ENCODE measurements at regions not wholly inside any gene's neighbourhood (a gene's known extent, or its start where the extent isn't known, plus 50 kb on each side); places are given as distances from the start of the nearest gene placed in this dataset.

DNA sequence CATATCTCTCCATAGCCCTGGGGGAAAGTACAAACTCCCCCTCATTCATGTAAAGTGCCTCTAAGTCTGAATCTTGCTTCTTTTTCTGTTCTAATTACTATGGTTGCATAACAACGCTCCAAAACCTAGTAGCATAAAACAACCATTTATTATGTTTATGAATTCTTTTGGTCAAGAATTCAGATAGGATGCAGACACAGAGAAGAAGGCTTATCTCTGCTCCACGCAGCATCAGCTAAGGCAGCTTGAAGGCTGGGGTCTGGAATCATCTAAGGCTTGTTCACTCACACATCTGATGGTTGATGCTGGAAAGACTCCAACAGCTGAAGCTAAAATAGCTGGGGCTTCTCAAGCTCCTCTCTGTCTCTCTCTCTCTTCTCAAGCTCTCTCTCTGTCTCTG, 564.5 kb downstream of the ZNF674 start (continued):
- TF ChIP-seq PRDM4 (tag by site-specific recombination; IDR thresholded peaks at IDR 0.05), result no peak
- no peak for TF ChIP-seq GLIS2 (tag by site-specific recombination; IDR thresholded peaks at IDR 0.05)
- no peak for TF ChIP-seq TRIM28 (IDR thresholded peaks at IDR 0.05; ENCODE audit: borderline replicate concordance, low read length)

DNA sequence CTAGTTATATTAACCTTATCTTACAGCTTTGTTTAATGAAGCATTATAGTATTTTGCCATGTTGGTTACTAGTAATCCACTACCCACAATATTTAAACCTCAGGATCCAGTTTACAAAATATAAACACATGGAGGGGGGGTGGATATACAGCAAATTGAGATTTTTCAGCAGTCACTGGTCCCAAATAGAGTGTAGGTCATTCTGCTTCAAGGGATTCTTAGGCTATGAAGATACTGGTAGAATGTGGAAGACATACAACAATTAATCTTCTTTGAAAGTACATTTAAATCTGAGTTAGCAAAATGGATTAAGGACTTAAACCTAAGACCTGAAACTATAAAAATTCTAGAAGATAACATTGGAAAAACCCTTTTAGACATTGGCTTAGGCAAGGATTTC, 569.6 kb downstream of the ZNF674 start:
- H3K36me3 ChIP-seq (ENCODE audit: control insufficient read depth in 2 of 2, insufficient read depth in 1 of 2, low read length in 2 of 2), result no peaks in the 10 kb centered on the region
- H3K9me3 ChIP-seq (ENCODE audit: control insufficient read depth, insufficient read depth, low read depth, low read length), result no peaks in the 10 kb centered on the region
- ChIA-PET CTCF (interaction anchor here (0.6 kb wide), 1 partner anchor 34 kb away, joined by 3 read pairs; no protein-coding TSS in a partner anchor), POLR2A (no interaction called here)
- TF ChIP-seq YY1 (tag by site-specific recombination; IDR thresholded peaks at IDR 0.05) (no peak), ZNF785 (tag by site-specific recombination; IDR thresholded peaks at IDR 0.05) (no peak), ZNF529 (tag by site-specific recombination; IDR thresholded peaks at IDR 0.05; ENCODE audit: insufficient replicate concordance) (no peak), ZBTB20 (tag by site-specific recombination; IDR thresholded peaks at IDR 0.05) (no peak), ZNF404 (tag by site-specific recombination; IDR thresholded peaks at IDR 0.05) (no peak), ZNF214 (tag by site-specific recombination; IDR thresholded peaks at IDR 0.05; ENCODE audit: borderline replicate concordance) (no peak), ZNF366 (tag by site-specific recombination; conservative IDR thresholded peaks at IDR 0.05) (no peak), HOXC10 (CRISPR knock-in tag; IDR thresholded peaks at IDR 0.05) (no peak), ZNF692 (tag by site-specific recombination; IDR thresholded peaks at IDR 0.05) (no peak), KLF9 (tag by site-specific recombination; IDR thresholded peaks at IDR 0.05; ENCODE audit: low read depth) (no peak), ZNF280C (tag by site-specific recombination; IDR thresholded peaks at IDR 0.05) (no peak), KLF1 (tag by site-specific recombination; IDR thresholded peaks at IDR 0.05) (no peak), ZNF426 (tag by site-specific recombination; IDR thresholded peaks at IDR 0.05) (no peak)
- TF ChIP-seq, protein P1, sequence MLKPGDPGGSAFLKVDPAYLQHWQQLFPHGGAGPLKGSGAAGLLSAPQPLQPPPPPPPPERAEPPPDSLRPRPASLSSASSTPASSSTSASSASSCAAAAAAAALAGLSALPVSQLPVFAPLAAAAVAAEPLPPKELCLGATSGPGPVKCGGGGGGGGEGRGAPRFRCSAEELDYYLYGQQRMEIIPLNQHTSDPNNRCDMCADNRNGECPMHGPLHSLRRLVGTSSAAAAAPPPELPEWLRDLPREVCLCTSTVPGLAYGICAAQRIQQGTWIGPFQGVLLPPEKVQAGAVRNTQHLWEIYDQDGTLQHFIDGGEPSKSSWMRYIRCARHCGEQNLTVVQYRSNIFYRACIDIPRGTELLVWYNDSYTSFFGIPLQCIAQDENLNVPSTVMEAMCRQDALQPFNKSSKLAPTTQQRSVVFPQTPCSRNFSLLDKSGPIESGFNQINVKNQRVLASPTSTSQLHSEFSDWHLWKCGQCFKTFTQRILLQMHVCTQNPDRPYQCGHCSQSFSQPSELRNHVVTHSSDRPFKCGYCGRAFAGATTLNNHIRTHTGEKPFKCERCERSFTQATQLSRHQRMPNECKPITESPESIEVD (tag by site-specific recombination; IDR thresholded peaks at IDR 0.05), result no peak
- TF ChIP-seq, protein P2, sequence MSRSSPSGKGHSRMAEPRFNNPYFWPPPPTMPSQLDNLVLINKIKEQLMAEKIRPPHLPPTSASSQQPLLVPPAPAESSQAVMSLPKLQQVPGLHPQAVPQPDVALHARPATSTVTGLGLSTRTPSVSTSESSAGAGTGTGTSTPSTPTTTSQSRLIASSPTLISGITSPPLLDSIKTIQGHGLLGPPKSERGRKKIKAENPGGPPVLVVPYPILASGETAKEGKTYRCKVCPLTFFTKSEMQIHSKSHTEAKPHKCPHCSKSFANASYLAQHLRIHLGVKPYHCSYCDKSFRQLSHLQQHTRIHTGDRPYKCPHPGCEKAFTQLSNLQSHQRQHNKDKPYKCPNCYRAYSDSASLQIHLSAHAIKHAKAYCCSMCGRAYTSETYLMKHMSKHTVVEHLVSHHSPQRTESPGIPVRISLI (tag by site-specific recombination; IDR thresholded peaks at IDR 0.05), result no peak
- TF ChIP-seq, protein P3, sequence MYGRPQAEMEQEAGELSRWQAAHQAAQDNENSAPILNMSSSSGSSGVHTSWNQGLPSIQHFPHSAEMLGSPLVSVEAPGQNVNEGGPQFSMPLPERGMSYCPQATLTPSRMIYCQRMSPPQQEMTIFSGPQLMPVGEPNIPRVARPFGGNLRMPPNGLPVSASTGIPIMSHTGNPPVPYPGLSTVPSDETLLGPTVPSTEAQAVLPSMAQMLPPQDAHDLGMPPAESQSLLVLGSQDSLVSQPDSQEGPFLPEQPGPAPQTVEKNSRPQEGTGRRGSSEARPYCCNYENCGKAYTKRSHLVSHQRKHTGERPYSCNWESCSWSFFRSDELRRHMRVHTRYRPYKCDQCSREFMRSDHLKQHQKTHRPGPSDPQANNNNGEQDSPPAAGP (tag by site-specific recombination; IDR thresholded peaks at IDR 0.05), result no peak
- TF ChIP-seq, protein P4, sequence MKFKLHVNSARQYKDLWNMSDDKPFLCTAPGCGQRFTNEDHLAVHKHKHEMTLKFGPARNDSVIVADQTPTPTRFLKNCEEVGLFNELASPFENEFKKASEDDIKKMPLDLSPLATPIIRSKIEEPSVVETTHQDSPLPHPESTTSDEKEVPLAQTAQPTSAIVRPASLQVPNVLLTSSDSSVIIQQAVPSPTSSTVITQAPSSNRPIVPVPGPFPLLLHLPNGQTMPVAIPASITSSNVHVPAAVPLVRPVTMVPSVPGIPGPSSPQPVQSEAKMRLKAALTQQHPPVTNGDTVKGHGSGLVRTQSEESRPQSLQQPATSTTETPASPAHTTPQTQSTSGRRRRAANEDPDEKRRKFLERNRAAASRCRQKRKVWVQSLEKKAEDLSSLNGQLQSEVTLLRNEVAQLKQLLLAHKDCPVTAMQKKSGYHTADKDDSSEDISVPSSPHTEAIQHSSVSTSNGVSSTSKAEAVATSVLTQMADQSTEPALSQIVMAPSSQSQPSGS (tag by site-specific recombination; IDR thresholded peaks at IDR 0.05; ENCODE audit: low read depth), result no peak
- H3K4me1 ChIP-seq (ENCODE audit: control insufficient read depth, insufficient read depth, low read length), result no peaks in the 10 kb centered on the region
- no peak overlapping the region for H3K4me3 ChIP-seq (ENCODE audit: low read depth, low read length)
- H3K27ac ChIP-seq (ENCODE audit: extremely low read depth, low read depth, low read length), result no peak overlapping the region

All from HEK293 (cell line).